GM12878 (cell line): ENCODE measurements at regions not wholly inside any gene's neighbourhood (a gene's known extent, or its start where the extent isn't known, plus 50 kb on each side); places are given as distances from the start of the nearest gene placed in this dataset.

Experiments used
- BCLAF1 ChIP-seq: fragments of 450-650 bp; IDR thresholded peaks from 2 replicates; pipeline ENCODE4 v1.6.1; 2017; ENCODE audit warnings: antibody characterized with exemption, mild to moderate bottlenecking, moderate library complexity
- FOXK2 ChIP-seq: fragments of 450-650 bp; IDR thresholded peaks from 2 replicates; pipeline ENCODE4 v1.6.1; 2017; ENCODE audit warnings: mild to moderate bottlenecking, moderate library complexity
- HDAC2 ChIP-seq: fragments of 200-600 bp; sonication (generic); IDR thresholded peaks from 2 replicates; pipeline ENCODE4 v1.6.1; 2017
- KDM1A ChIP-seq: fragments of 200-600 bp; sonication (generic); IDR thresholded peaks from 2 replicates; pipeline ENCODE4 v1.6.1; 2016; ENCODE audit warnings: borderline replicate concordance
- MXI1 ChIP-seq: fragments of 150-350 bp; IDR thresholded peaks from 2 replicates; pipeline ENCODE4 v1.6.1; 2011; ENCODE audit warnings: low read depth, mild to moderate bottlenecking, inconsistent platforms, low read length, improper control_type of control experiment
- PRDM15 ChIP-seq: fragments of 450-650 bp; formaldehyde crosslinking; IDR thresholded peaks from 2 replicates; pipeline ENCODE4 v1.4.0; 2020; ENCODE audit warnings: mild to moderate bottlenecking, moderate library complexity
- SMAD1 ChIP-seq: fragments of 450-650 bp; IDR thresholded peaks from 2 replicates; pipeline ENCODE4 v1.6.1; 2018; ENCODE audit warnings: mild to moderate bottlenecking, low read depth; ENCODE audit not compliant: partially characterized antibody

- TF ChIP-seq HDAC2 (no peak), BCLAF1 (no peak), SMAD1 (no peak), FOXK2 (no peak), PRDM15 (CRISPR knock-in tag) (no peak), KDM1A (no peak), MXI1 (no peak)
These were observed 164.0 kb upstream of the ZNF337 start (continued) for GRCh38 chr20:25860531-25861150.
